Sigmoid colon (tissue), 6 donors: ENCODE measurements at regions not wholly inside any gene's neighbourhood (a gene's known extent, or its start where the extent isn't known, plus 50 kb on each side); places are given as distances from the start of the nearest gene placed in this dataset.

Experiments
- DNase-seq: peaks from one replicate; pipeline ENCODE4 v3.0.0-alpha.2; 2019
- H3K27ac ChIP-seq, 4 donors: fragments of 200-600 bp; sonication (generic); one replicate each; pipeline ENCODE4 v1.5.1; 2016 to 2019; ENCODE audit warnings: mild to moderate bottlenecking in 1 of 4
- H3K27me3 ChIP-seq, 3 donors: fragments of 200-600 bp; sonication (generic); one replicate each; pipeline ENCODE4 v1.5.1; 2019; ENCODE audit warnings: mild to moderate bottlenecking in 1 of 3
- H3K36me3 ChIP-seq, 4 donors: fragments of 200-600 bp; sonication (generic); one replicate each; pipeline ENCODE4 v1.5.1; 2016 to 2019
- H3K4me1 ChIP-seq, 4 donors: fragments of 200-600 bp; sonication (generic); one replicate each; pipeline ENCODE4 v1.5.1; 2017 to 2019
- H3K4me3 ChIP-seq, 4 donors: fragments of 200-600 bp; sonication (generic); one replicate each; pipeline ENCODE4 v1.5.1; 2017 to 2019; ENCODE audit warnings: mild to moderate bottlenecking in 2 of 4, moderate library complexity in 1 of 4
- H3K9me3 ChIP-seq, 4 donors: fragments of 200-600 bp in 3 of 4; sonication (generic) in 3 of 4; one replicate each; pipeline versions ENCODE4 v1.5.1 to v1.6.1; 2013 to 2019
- EP300 ChIP-seq, 4 donors: sonication (generic); formaldehyde crosslinking; IDR thresholded peaks; one replicate each; pipeline ENCODE4 v1.6.1; 2017; ENCODE audit warnings: antibody characterized with exemption in 4 of 4
- POLR2A ChIP-seq, 2 donors: fragments of 450-650 bp; IDR thresholded peaks; one replicate each; pipeline ENCODE4 v1.6.1; 2016; ENCODE audit warnings: antibody characterized with exemption in 2 of 2, mild to moderate bottlenecking in 2 of 2, moderate library complexity in 2 of 2
- POLR2AphosphoS5 ChIP-seq, 4 donors: sonication (generic); formaldehyde crosslinking; IDR thresholded peaks; one replicate each; pipeline ENCODE4 v1.6.1; 2017; ENCODE audit warnings: antibody characterized with exemption in 4 of 4
- WGBS, 2 donors: extraction: QIAGEN DNeasy Blood & Tissue Kit; methylation state at CpG; one replicate each; pipeline ENCODE4 v1.1.7; 2013; 5-methylcytosine and 5-hydroxymethylcytosine counted together
- intact Hi-C: fragments of 100-400 bp; cut with DNase I; formaldehyde crosslinking; loops from one replicate; pipeline ENCODE4 v1.15.1; 2023
- TF ChIP-seq, protein P1 (sequence below), 4 experiments: fragments of 450-650 bp in 3 of 4; fragments of 200-600 bp in 1 of 4; IDR thresholded peaks; one replicate each; pipeline ENCODE4 v1.5.1; 2016 to 2019; ENCODE audit warnings: antibody characterized with exemption in 4 of 4, mild to moderate bottlenecking in 3 of 4, moderate library complexity in 2 of 4
- donor health status: healthy with polysubstance abuse.
- donor health status: healthy.

- intact Hi-C loops: no loop called here
- Histone ChIP-seq H3K4me1 (no peaks in the 10 kb centered on the region), H3K27me3 (no peaks in the 10 kb centered on the region), H3K9me3 (no peaks in the 10 kb centered on the region), H3K27ac (no peak overlapping the region), H3K36me3 (no peaks in the 10 kb centered on the region), H3K4me3 (no peak overlapping the region)
- DNase-seq: no peak
- 88 to 90% methylated on average over 1 of the region's 1 CpG for WGBS, 2 donors
- no peak for TF ChIP-seq EP300 (IDR thresholded peaks at IDR 0.05)
- no peak for TF ChIP-seq POLR2A (IDR thresholded peaks at IDR 0.05)
These were observed 174.1 kb upstream of the PTPRK start for GRCh38 chr6:128694303-128695009.

DNA sequence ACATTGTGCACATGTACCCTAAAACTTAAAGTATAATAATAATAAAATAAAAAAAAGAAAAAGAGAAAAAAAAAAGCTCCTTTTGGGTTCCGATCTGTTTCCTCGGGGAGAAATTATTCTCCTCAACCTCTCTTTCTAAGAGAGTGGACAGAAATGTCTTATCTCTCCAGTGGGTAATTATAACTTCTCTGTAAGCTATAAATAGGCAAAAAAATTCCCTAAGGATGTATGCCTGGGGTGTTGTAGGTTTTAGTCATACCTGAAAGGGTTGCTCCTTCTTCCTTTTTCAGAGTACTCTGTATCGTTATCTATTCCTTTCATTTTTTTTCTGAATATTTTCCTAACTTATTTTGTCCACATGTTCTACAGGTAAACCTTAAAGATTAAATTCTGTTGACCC lies 169.7 kb upstream of the PTPRK start:
- H3K4me3 ChIP-seq: no peak overlapping the region
- TF ChIP-seq EP300 (IDR thresholded peaks at IDR 0.05): no peak
- TF ChIP-seq POLR2AphosphoS5 (IDR thresholded peaks at IDR 0.05): no peak
- no peak for TF ChIP-seq POLR2A (IDR thresholded peaks at IDR 0.05)
- TF ChIP-seq, protein P1, sequence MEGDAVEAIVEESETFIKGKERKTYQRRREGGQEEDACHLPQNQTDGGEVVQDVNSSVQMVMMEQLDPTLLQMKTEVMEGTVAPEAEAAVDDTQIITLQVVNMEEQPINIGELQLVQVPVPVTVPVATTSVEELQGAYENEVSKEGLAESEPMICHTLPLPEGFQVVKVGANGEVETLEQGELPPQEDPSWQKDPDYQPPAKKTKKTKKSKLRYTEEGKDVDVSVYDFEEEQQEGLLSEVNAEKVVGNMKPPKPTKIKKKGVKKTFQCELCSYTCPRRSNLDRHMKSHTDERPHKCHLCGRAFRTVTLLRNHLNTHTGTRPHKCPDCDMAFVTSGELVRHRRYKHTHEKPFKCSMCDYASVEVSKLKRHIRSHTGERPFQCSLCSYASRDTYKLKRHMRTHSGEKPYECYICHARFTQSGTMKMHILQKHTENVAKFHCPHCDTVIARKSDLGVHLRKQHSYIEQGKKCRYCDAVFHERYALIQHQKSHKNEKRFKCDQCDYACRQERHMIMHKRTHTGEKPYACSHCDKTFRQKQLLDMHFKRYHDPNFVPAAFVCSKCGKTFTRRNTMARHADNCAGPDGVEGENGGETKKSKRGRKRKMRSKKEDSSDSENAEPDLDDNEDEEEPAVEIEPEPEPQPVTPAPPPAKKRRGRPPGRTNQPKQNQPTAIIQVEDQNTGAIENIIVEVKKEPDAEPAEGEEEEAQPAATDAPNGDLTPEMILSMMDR (IDR thresholded peaks at IDR 0.05): no peak

DNA sequence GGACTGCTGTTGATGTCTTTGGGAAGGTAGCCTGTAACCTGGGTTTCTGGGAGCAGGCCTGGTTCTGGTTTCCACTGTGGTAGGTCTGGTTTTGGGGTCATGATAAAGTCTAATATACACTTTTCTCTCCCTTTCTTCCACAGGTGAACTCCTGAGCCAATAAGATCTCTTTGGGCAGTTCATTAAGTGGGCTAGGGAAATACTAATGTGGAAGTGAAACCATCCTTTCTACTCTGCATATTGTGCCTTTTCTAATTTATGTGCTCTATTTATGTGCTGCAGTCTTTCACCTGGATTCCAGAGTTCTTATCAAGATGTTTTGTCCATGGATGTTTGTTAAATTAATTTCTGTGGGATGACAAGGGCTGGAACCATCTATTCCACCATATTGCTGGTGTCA lies 165.7 kb upstream of the PTPRK start:
- Histone ChIP-seq H3K9me3 (peaks cover 0 to 5% (median 0%) of the 10 kb centered on the region in 4 donors), H3K27me3 (no peaks in the 10 kb centered on the region), H3K4me1 (no peaks in the 10 kb centered on the region), H3K4me3 (no peak overlapping the region), H3K27ac (no peak overlapping the region), H3K36me3 (no peaks in the 10 kb centered on the region)
- no peak for TF ChIP-seq POLR2AphosphoS5 (IDR thresholded peaks at IDR 0.05)
- TF ChIP-seq POLR2A (IDR thresholded peaks at IDR 0.05): no peak
- TF ChIP-seq, protein P1 (IDR thresholded peaks at IDR 0.05): no peak
- no peak for TF ChIP-seq EP300 (IDR thresholded peaks at IDR 0.05)
- intact Hi-C loops: no loop called here
- DNase-seq: no peak

More for the DNA sequence above, 169.7 kb upstream of the PTPRK start:
- intact Hi-C loops: no loop called here
- peaks cover 0 to 5% (median 0%) of the 10 kb centered on the region in 4 donors for H3K9me3 ChIP-seq
- no peaks in the 10 kb centered on the region for H3K4me1 ChIP-seq
- DNase-seq: no peak
- H3K27me3 ChIP-seq: no peaks in the 10 kb centered on the region
- H3K27ac ChIP-seq: no peak overlapping the region
- WGBS, 2 donors: 94% methylated on average over 3 of the region's 3 CpGs
- H3K36me3 ChIP-seq: no peaks in the 10 kb centered on the region

GRCh38 chr6:128676456-128676855 lies 156.1 kb upstream of the PTPRK start:
- Histone ChIP-seq H3K36me3 (no peaks in the 10 kb centered on the region), H3K4me1 (no peaks in the 10 kb centered on the region), H3K9me3 (no peaks in the 10 kb centered on the region), H3K4me3 (no peak overlapping the region), H3K27ac (no peak overlapping the region), H3K27me3 (no peaks in the 10 kb centered on the region)
- TF ChIP-seq EP300 (IDR thresholded peaks at IDR 0.05): no peak
- intact Hi-C loops: no loop called here
- DNase-seq: no peak

GRCh38 chr6:128672023-128672422 lies 151.6 kb upstream of the PTPRK start:
- Histone ChIP-seq H3K4me3 (no peak overlapping the region), H3K27me3 (no peaks in the 10 kb centered on the region), H3K4me1 (no peaks in the 10 kb centered on the region), H3K9me3 (no peaks in the 10 kb centered on the region), H3K36me3 (no peaks in the 10 kb centered on the region), H3K27ac (no peak overlapping the region)
- intact Hi-C loops: no loop called here
- WGBS, 2 donors: 74 to 77% methylated on average over 3 of the region's 3 CpGs
- TF ChIP-seq POLR2AphosphoS5 (IDR thresholded peaks at IDR 0.05) (no peak), EP300 (IDR thresholded peaks at IDR 0.05) (no peak), POLR2A (IDR thresholded peaks at IDR 0.05) (no peak)
- TF ChIP-seq, protein P1 (IDR thresholded peaks at IDR 0.05): no peak
- no peak for DNase-seq

GRCh38 chr6:128667339-128667858 lies 147.0 kb upstream of the PTPRK start:
- H3K27me3 ChIP-seq: no peaks in the 10 kb centered on the region
- intact Hi-C loops: no loop called here
- TF ChIP-seq, protein P1 (IDR thresholded peaks at IDR 0.05): no peak
- TF ChIP-seq POLR2A (IDR thresholded peaks at IDR 0.05) (no peak), EP300 (IDR thresholded peaks at IDR 0.05) (no peak), POLR2AphosphoS5 (IDR thresholded peaks at IDR 0.05) (no peak)
- H3K27ac ChIP-seq: no peak overlapping the region
- no peaks in the 10 kb centered on the region for H3K4me1 ChIP-seq
- DNase-seq: no peak
- H3K9me3 ChIP-seq: no peaks in the 10 kb centered on the region
- no peaks in the 10 kb centered on the region for H3K36me3 ChIP-seq
- WGBS, 2 donors: 79 to 88% methylated on average over 4 of the region's 4 CpGs
- no peak overlapping the region for H3K4me3 ChIP-seq
